ENCODE measurements at regions not wholly inside any gene's neighbourhood (a gene's known extent, or its start where the extent isn't known, plus 50 kb on each side); places are given as distances from the start of the nearest gene placed in this dataset.
A peak's percentile ranks its signal among the peaks of the same experiment; 100 is the strongest.

DNA sequence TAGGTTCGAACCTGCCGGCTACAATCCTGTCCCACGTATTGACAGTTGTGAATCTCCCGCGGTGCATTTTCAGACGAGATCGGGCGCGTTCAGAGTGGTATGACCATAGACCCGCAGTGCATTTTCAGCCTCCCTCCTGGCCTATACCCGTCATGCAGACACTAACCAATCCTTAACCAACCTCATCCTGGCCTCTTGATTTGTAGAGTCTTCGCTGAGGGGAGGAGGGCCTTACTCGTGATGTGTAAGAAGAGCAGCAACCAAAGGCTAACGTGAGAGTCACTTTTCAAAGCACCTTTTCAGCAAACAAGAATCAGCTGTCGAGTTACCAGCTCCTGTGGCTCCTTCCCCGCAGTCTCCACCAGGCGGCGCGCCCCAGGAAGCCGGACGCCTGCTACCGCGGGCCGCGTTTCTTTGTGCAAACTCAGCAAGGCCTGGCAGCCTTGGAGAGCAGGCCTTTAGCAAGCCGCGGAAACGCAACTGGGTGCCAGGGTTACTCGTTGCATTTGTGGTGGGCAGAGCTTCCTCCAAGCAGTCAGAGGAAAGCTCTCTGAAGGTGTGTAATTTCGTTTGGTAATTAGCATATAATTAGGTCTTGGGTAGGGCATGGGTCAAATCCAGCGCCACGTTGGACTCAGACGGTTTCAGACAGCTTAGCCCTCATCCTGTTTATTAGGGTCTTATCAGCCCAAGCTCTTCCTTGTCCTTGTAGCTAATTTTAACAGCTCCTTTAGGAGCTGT, 139.8 kb downstream of the OR2B2 start (continued):
- TF ChIP-seq, protein P1, sequence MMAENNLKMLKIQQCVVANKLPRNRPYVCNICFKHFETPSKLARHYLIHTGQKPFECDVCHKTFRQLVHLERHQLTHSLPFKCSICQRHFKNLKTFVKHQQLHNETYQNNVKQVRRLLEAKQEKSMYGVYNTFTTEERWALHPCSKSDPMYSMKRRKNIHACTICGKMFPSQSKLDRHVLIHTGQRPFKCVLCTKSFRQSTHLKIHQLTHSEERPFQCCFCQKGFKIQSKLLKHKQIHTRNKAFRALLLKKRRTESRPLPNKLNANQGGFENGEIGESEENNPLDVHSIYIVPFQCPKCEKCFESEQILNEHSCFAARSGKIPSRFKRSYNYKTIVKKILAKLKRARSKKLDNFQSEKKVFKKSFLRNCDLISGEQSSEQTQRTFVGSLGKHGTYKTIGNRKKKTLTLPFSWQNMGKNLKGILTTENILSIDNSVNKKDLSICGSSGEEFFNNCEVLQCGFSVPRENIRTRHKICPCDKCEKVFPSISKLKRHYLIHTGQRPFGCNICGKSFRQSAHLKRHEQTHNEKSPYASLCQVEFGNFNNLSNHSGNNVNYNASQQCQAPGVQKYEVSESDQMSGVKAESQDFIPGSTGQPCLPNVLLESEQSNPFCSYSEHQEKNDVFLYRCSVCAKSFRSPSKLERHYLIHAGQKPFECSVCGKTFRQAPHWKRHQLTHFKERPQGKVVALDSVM (CRISPR knock-in tag; IDR thresholded peaks at IDR 0.05) = no peak; the same call in 1 of the 2 replicates
- TF ChIP-seq ZNF484 (CRISPR knock-in tag; IDR thresholded peaks at IDR 0.05; ENCODE audit: borderline replicate concordance, low read depth) (no peak), ZMAT3 (CRISPR knock-in tag; conservative IDR thresholded peaks at IDR 0.05) (0 out of 2 replicates have a peak, but pooled peaks have one; percentile 30), CENPX (CRISPR knock-in tag; IDR thresholded peaks at IDR 0.05) (no peak), ETV6 (CRISPR knock-in tag; conservative IDR thresholded peaks at IDR 0.05) (no peak), HNRNPH1 (optimal IDR thresholded peaks at IDR 0.05; ENCODE audit: low read depth, low read length) (no peak), ZNF382 (CRISPR knock-in tag; IDR thresholded peaks at IDR 0.05; ENCODE audit: borderline replicate concordance) (no peak), ZBTB1 (CRISPR knock-in tag; IDR thresholded peaks at IDR 0.05; ENCODE audit: borderline replicate concordance) (no peak), BHLHE40 (IDR thresholded peaks at IDR 0.05; ENCODE audit: low read length) (0 out of 2 replicates have a peak, but pooled peaks have one; percentile 39), SIX4 (CRISPR knock-in tag; IDR thresholded peaks at IDR 0.05) (peak; percentile 55; the same call in 1 of the 2 replicates), ZNF350 (CRISPR knock-in tag; IDR thresholded peaks at IDR 0.05; ENCODE audit: borderline replicate concordance, low read depth) (peak; percentile 72; the same call in 1 of the 2 replicates), GABPA (IDR thresholded peaks at IDR 0.05; ENCODE audit: low read depth, low read length) (no peak), GABPA (CRISPR knock-in tag; IDR thresholded peaks at IDR 0.05; ENCODE audit: low read depth) (peak; percentile 49), HDAC1 (CRISPR knock-in tag; IDR thresholded peaks at IDR 0.05) (peak; percentile 80), NR2C2 (CRISPR knock-in tag; IDR thresholded peaks at IDR 0.05; ENCODE audit: borderline replicate concordance) (no peak), GATA4 (IDR thresholded peaks at IDR 0.05; ENCODE audit: borderline replicate concordance, low read depth) (no peak), MEIS2 (CRISPR knock-in tag; IDR thresholded peaks at IDR 0.05) (peak; percentile 58; the same call in 1 of the 2 replicates), ZBTB7B (CRISPR knock-in tag; IDR thresholded peaks at IDR 0.05) (peak; percentile 79; the same call in 1 of the 2 replicates), ZNF737 (CRISPR knock-in tag; IDR thresholded peaks at IDR 0.05; ENCODE audit: borderline replicate concordance) (no peak), KLF16 (CRISPR knock-in tag; IDR thresholded peaks at IDR 0.05) (peak in 1 of 2 experiments; percentile 93; a peak in 2 of 4 replicates), CBX2 (IDR thresholded peaks at IDR 0.05; ENCODE audit: low read depth, low read length) (no peak), CBX2 (CRISPR knock-in tag; IDR thresholded peaks at IDR 0.05; ENCODE audit: low read depth) (no peak)
- TF ChIP-seq, protein P2, sequence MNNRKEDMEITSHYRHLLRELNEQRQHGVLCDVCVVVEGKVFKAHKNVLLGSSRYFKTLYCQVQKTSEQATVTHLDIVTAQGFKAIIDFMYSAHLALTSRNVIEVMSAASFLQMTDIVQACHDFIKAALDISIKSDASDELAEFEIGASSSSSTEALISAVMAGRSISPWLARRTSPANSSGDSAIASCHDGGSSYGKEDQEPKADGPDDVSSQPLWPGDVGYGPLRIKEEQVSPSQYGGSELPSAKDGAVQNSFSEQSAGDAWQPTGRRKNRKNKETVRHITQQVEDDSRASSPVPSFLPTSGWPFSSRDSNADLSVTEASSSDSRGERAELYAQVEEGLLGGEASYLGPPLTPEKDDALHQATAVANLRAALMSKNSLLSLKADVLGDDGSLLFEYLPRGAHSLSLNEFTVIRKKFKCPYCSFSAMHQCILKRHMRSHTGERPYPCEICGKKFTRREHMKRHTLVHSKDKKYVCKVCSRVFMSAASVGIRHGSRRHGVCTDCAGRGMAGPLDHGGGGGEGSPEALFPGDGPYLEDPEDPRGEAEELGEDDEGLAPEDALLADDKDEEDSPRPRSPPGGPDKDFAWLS (CRISPR knock-in tag; IDR thresholded peaks at IDR 0.05; ENCODE audit: borderline replicate concordance) = no peak
- TF ChIP-seq, protein P3, sequence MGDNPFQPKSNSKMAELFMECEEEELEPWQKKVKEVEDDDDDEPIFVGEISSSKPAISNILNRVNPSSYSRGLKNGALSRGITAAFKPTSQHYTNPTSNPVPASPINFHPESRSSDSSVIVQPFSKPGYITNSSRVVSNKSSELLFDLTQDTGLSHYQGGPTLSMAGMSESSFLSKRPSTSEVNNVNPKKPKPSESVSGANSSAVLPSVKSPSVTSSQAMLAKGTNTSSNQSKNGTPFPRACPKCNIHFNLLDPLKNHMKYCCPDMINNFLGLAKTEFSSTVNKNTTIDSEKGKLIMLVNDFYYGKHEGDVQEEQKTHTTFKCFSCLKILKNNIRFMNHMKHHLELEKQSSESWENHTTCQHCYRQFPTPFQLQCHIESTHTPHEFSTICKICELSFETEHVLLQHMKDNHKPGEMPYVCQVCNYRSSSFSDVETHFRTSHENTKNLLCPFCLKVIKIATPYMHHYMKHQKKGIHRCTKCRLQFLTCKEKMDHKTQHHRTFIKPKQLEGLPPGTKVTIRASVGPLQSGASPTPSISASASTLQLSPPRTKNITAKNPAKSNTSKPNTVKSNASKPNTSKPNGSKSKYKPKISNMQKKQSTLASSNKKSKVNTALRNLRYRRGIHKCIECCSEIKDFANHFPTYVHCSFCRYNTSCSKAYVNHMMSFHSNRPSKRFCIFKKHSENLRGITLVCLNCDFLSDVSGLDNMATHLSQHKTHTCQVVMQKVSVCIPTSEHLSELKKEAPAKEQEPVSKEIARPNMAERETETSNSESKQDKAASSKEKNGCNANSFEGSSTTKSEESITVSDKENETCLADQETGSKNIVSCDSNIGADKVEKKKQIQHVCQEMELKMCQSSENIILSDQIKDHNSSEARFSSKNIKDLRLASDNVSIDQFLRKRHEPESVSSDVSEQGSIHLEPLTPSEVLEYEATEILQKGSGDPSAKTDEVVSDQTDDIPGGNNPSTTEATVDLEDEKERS (CRISPR knock-in tag; IDR thresholded peaks at IDR 0.05) = no peak

All from HepG2 (cell line).